Uterus (tissue), 3 donors: ENCODE measurements at regions not wholly inside any gene's neighbourhood (a gene's known extent, or its start where the extent isn't known, plus 50 kb on each side); places are given as distances from the start of the nearest gene placed in this dataset.

Experiments used
- DNase-seq, 2 donors: peaks; one replicate each; pipeline ENCODE4 v3.0.0-alpha.2; 2019 to 2020
- H3K27ac ChIP-seq, 2 donors: fragments of 200-600 bp; sonication (generic); 1 replicate in 1 of 2; 2 replicates in 1 of 2; pipeline ENCODE4 v1.5.1; 2016 to 2018
- H3K27me3 ChIP-seq, 2 donors: fragments of 200-600 bp; sonication (generic); one replicate each; pipeline ENCODE4 v1.5.1; 2018 to 2019; ENCODE audit warnings: control low read depth in 1 of 2
- H3K36me3 ChIP-seq, 2 donors: fragments of 200-600 bp; sonication (generic); one replicate each; pipeline ENCODE4 v1.5.1; 2019; ENCODE audit warnings: control low read depth in 1 of 2
- H3K4me1 ChIP-seq, 2 donors: fragments of 200-600 bp; sonication (generic); one replicate each; pipeline ENCODE4 v1.5.1; 2018 to 2019; ENCODE audit warnings: control low read depth in 1 of 2
- H3K4me3 ChIP-seq, 2 donors: fragments of 200-600 bp; sonication (generic); 1 replicate in 1 of 2; 2 replicates in 1 of 2; pipeline ENCODE4 v1.5.1; 2018 to 2019; ENCODE audit warnings: mild to moderate bottlenecking in 1 of 2
- H3K9me3 ChIP-seq, 2 donors: fragments of 200-600 bp; sonication (generic); one replicate each; pipeline ENCODE4 v1.5.1; 2019; ENCODE audit warnings: control low read depth in 1 of 2
- POLR2A ChIP-seq, 2 donors: fragments of 450-650 bp; IDR thresholded peaks; one replicate each; pipeline ENCODE4 v1.6.1; 2016; ENCODE audit warnings: antibody characterized with exemption in 2 of 2, mild to moderate bottlenecking in 1 of 2, moderate library complexity in 1 of 2
- intact Hi-C: fragments of 100-400 bp; cut with DNase I; formaldehyde crosslinking; loops from one replicate; pipeline ENCODE4 v1.15.1; 2023; ENCODE audit warnings: low total_unique reads
- TF ChIP-seq, protein P1 (sequence below), 4 experiments: fragments of 200-600 bp in 2 of 4; fragments of 450-650 bp in 2 of 4; sonication (generic) in 2 of 4; IDR thresholded peaks; one replicate each; pipeline ENCODE4 v1.5.1; 2016 to 2019; ENCODE audit warnings: antibody characterized with exemption in 4 of 4, mild to moderate bottlenecking in 2 of 4, moderate library complexity in 1 of 4
- donor health status: DM: yes; HTN: yes; CAD: no.

GRCh38 chr14:53784688-53785087 is 171.9 kb downstream of the BMP4 start:
- Histone ChIP-seq H3K27ac (no peak overlapping the region), H3K27me3 (no peaks in the 10 kb centered on the region), H3K36me3 (no peaks in the 10 kb centered on the region), H3K4me1 (no peaks in the 10 kb centered on the region), H3K4me3 (no peak overlapping the region), H3K9me3 (no peaks in the 10 kb centered on the region)
- TF ChIP-seq, protein P1, sequence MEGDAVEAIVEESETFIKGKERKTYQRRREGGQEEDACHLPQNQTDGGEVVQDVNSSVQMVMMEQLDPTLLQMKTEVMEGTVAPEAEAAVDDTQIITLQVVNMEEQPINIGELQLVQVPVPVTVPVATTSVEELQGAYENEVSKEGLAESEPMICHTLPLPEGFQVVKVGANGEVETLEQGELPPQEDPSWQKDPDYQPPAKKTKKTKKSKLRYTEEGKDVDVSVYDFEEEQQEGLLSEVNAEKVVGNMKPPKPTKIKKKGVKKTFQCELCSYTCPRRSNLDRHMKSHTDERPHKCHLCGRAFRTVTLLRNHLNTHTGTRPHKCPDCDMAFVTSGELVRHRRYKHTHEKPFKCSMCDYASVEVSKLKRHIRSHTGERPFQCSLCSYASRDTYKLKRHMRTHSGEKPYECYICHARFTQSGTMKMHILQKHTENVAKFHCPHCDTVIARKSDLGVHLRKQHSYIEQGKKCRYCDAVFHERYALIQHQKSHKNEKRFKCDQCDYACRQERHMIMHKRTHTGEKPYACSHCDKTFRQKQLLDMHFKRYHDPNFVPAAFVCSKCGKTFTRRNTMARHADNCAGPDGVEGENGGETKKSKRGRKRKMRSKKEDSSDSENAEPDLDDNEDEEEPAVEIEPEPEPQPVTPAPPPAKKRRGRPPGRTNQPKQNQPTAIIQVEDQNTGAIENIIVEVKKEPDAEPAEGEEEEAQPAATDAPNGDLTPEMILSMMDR (IDR thresholded peaks at IDR 0.05): no peak
- no peak for TF ChIP-seq POLR2A (IDR thresholded peaks at IDR 0.05)
- DNase-seq: no peak
- intact Hi-C loops: no loop called here

GRCh38 chr14:53783256-53783655 is 173.4 kb downstream of the BMP4 start:
- Histone ChIP-seq H3K36me3 (no peaks in the 10 kb centered on the region), H3K9me3 (no peaks in the 10 kb centered on the region), H3K27ac (no peak overlapping the region), H3K4me1 (no peaks in the 10 kb centered on the region), H3K4me3 (no peak overlapping the region), H3K27me3 (no peaks in the 10 kb centered on the region)
- TF ChIP-seq, protein P1 (IDR thresholded peaks at IDR 0.05): no peak
- TF ChIP-seq POLR2A (IDR thresholded peaks at IDR 0.05): no peak
- intact Hi-C loops: no loop called here
- no peak for DNase-seq

DNA sequence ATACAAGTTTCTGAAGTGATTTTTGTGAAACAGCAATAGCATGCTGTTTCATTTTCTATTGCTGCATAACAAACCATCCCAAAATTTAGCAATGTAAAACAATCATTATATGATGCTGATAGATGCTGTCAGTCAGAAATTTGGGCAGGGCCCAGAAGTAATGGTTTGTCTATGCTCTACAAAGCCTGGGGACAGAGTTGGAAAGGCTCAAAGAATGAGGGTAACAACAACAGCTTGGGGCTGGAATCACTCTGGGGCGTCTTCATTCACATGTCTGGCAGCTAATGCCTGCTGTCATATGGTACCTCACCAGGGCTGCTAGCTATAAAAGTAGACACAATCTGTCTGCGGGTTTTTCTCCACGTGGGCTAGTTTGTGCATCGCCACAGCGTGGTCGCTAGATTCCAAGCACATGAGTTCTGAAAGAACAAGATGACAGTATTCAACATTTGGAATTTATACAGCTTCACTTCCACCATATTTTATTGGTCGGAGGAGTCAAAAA is 176.5 kb downstream of the BMP4 start:
- intact Hi-C loops: no loop called here
- H3K4me3 ChIP-seq: no peak overlapping the region
- no peaks in the 10 kb centered on the region for H3K4me1 ChIP-seq
- peaks cover 0 to 1% of the 10 kb centered on the region in 2 donors for H3K9me3 ChIP-seq
- H3K27me3 ChIP-seq: no peaks in the 10 kb centered on the region
- no peak for TF ChIP-seq POLR2A (IDR thresholded peaks at IDR 0.05)
- TF ChIP-seq, protein P1 (IDR thresholded peaks at IDR 0.05): no peak
- H3K27ac ChIP-seq: no peak overlapping the region
- H3K36me3 ChIP-seq: no peaks in the 10 kb centered on the region
- DNase-seq: no peak

DNA sequence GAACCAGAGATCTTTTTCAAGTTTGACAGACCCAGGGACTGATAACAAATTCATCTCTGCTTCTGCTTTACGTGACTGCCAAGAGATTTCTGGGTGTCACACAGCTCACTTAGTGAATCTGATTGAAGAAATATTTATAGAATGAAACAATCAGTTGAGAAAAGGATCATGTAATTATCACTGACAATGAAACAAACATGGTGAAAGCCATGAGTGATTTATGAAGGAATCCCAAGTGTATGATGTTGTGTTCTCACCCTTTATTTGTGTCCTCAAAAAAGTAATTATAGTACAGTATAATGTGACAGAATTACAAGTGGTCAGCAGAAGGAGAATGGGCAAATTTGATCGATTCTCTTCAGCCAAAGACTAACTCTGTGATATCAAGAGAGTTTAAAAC is 177.3 kb downstream of the BMP4 start:
- no peaks in the 10 kb centered on the region for H3K36me3 ChIP-seq
- H3K9me3 ChIP-seq: peaks cover 0 to 9% of the 10 kb centered on the region in 2 donors
- no peak overlapping the region for H3K27ac ChIP-seq
- no peak for DNase-seq
- TF ChIP-seq POLR2A (IDR thresholded peaks at IDR 0.05): no peak
- TF ChIP-seq, protein P1 (IDR thresholded peaks at IDR 0.05): no peak
- no peaks in the 10 kb centered on the region for H3K4me1 ChIP-seq
- H3K4me3 ChIP-seq: no peak overlapping the region
- intact Hi-C loops: no loop called here
- H3K27me3 ChIP-seq: no peaks in the 10 kb centered on the region

- H3K4me3 ChIP-seq: no peak overlapping the region
- no peak overlapping the region for H3K27ac ChIP-seq
- no peaks in the 10 kb centered on the region for H3K27me3 ChIP-seq
- H3K9me3 ChIP-seq: peaks cover 0 to 9% of the 10 kb centered on the region in 2 donors
- no peak for TF ChIP-seq POLR2A (IDR thresholded peaks at IDR 0.05)
- TF ChIP-seq, protein P1 (IDR thresholded peaks at IDR 0.05): no peak
- no peak for DNase-seq
- intact Hi-C loops: no loop called here
- no peaks in the 10 kb centered on the region for H3K4me1 ChIP-seq
- H3K36me3 ChIP-seq: no peaks in the 10 kb centered on the region
These were observed 178.4 kb downstream of the BMP4 start for GRCh38 chr14:53778263-53778662.
